SK-N-MC (cell line): ENCODE measurements at regions not wholly inside any gene's neighbourhood (a gene's known extent, or its start where the extent isn't known, plus 50 kb on each side); places are given as distances from the start of the nearest gene placed in this dataset.

Experiments
- EZH2 ChIP-seq: fragments of 200-600 bp; sonication (generic); IDR thresholded peaks from one replicate; pipeline ENCODE4 v1.6.1; 2017; ENCODE audit warnings: antibody characterized with exemption
- FOXP2 ChIP-seq: optimal IDR thresholded peaks from 2 replicates; pipeline ENCODE3; 2011; ENCODE audit warnings: mild to moderate bottlenecking, moderate library complexity; ENCODE audit not compliant: insufficient read depth; ENCODE audit errors: extremely low read length, control extremely low read depth
- POLR2AphosphoS5 ChIP-seq: IDR thresholded peaks from 2 replicates; pipeline ENCODE4 v1.6.1; 2012; ENCODE audit warnings: mild to moderate bottlenecking, low read depth, low read length, borderline replicate concordance

DNA sequence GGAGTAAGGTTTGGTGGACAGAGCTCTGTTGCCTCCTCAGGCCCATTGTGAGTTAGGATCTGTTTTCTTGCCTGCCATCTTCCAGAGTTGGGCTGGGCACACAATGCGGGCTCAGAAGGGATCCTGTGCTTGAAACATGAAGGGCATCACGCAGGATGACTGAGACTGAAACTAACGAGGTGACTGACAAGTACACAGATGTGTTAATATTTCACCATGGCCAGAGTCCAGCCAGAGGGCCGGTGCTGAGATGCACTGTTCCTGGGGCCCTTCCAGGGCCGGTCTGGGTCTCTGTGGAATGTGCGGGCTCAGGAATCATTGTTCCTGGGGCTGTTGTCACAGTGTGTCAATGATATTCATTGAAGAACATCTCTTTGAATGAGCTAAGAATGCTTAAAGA lies 163.7 kb downstream of the URI1 start:
- TF ChIP-seq EZH2 (no peak), POLR2AphosphoS5 (no peak), FOXP2 (no peak)
